GM12878 (cell line): ENCODE measurements at regions not wholly inside any gene's neighbourhood (a gene's known extent, or its start where the extent isn't known, plus 50 kb on each side); places are given as distances from the start of the nearest gene placed in this dataset.

ENCODE experiments used
- ATAC-seq: fragments of 200-7000 bp; cut with Tn5 transposase; 3 replicates; pipeline ENCODE4 v1.9.1; 2020; ENCODE audit warnings: mild to moderate bottlenecking, moderate library complexity
- BruUV-seq: library from RNA; stranded (reverse); fragments of 400-500 nt; replicated peaks from 2 replicates; lab custom pipeline; 2021; lab: Mats Ljungman, UMichigan
- CTCF ChIA-PET: fragments of 300-600 bp; sonication (Branson Sonifier 250); formaldehyde crosslinking; extraction: SDS; loops from one replicate; lab custom pipeline; 2021; ENCODE audit warnings: inconsistent platforms; lab: Yijun Ruan, JAX
- POLR2A ChIA-PET: fragments of 350-600 bp; formaldehyde crosslinking; extraction: SDS; loops from one replicate; lab custom pipeline; 2021; ENCODE audit warnings: inconsistent platforms; lab: Charles Lee
- RAD21 ChIA-PET: fragments of 300-600 bp; sonication (Branson Sonifier 250); formaldehyde crosslinking; loops from one replicate; lab custom pipeline; 2023; ENCODE audit warnings: antibody characterized with exemption; ENCODE audit not compliant: unreplicated experiment; lab: Charles Lee
- SMC1A ChIA-PET: fragments of 300-600 bp; sonication (Branson Sonifier 250); formaldehyde crosslinking; loops from one replicate; lab custom pipeline; 2023; ENCODE audit not compliant: unreplicated experiment, uncharacterized antibody; lab: Charles Lee
- DNase-seq: peaks from one replicate; pipeline ENCODE4 v3.0.0-alpha.2; 2011; ENCODE audit warnings: low read depth, low spot score
- FAIRE-seq: peaks from 3 replicates; lab custom pipeline; 2011; peaks lifted over from hg19 to GRCh38; lab: Jason Lieb, UNC
- H2AFZ ChIP-seq: 2 replicates; pipeline ENCODE4 v1.6.0; 2011; ENCODE audit warnings: low read depth, low read length, control low read depth; ENCODE audit not compliant: control insufficient read depth
- H3K27ac ChIP-seq: 2 replicates; pipeline ENCODE4 v1.5.1; 2011; ENCODE audit warnings: control low read depth; ENCODE audit not compliant: control insufficient read depth, insufficient read depth
- H3K27me3 ChIP-seq, 2 experiments: replicated peaks in 1 of 2; 2 replicates each; pipeline versions ENCODE4 v1.6.0 to v1.6.1; 2011; ENCODE audit warnings: low read length in 1 of 2; ENCODE audit not compliant: control insufficient read depth in 2 of 2, insufficient read depth in 2 of 2
- H3K36me3 ChIP-seq, 2 experiments: 2 replicates each; pipeline ENCODE4 v1.5.1; 2011; ENCODE audit warnings: low read length in 1 of 2; ENCODE audit not compliant: control insufficient read depth in 2 of 2, insufficient read depth in 2 of 2
- H3K4me1 ChIP-seq: 2 replicates; pipeline ENCODE4 v1.6.1; 2011; ENCODE audit warnings: mild to moderate bottlenecking, low read length, moderate library complexity, mixed read lengths; ENCODE audit not compliant: control insufficient read depth, insufficient read depth
- H3K4me2 ChIP-seq: 2 replicates; pipeline ENCODE4 v1.6.0; 2011; ENCODE audit warnings: control low read depth; ENCODE audit not compliant: control insufficient read depth, insufficient read depth
- H3K4me3 ChIP-seq: fragments of 200-600 bp; sonication (generic); 2 replicates; pipeline ENCODE4 v1.5.1; 2016
- H3K79me2 ChIP-seq: 2 replicates; pipeline ENCODE4 v1.6.0; 2011; ENCODE audit warnings: low read length; ENCODE audit not compliant: control insufficient read depth, insufficient read depth
- H3K9ac ChIP-seq: 2 replicates; pipeline ENCODE4 v1.8.0; 2011; ENCODE audit warnings: low read length, control low read depth, mixed read lengths; ENCODE audit not compliant: control insufficient read depth, insufficient read depth
- H3K9me3 ChIP-seq: replicated peaks from 3 replicates; pipeline ENCODE4 v1.5.1; 2011; ENCODE audit warnings: mild to moderate bottlenecking, low read length; ENCODE audit not compliant: control insufficient read depth, insufficient read depth
- H4K20me1 ChIP-seq: 2 replicates; pipeline ENCODE4 v1.6.0; 2011; ENCODE audit not compliant: control insufficient read depth, insufficient read depth
- ATF2 ChIP-seq: IDR thresholded peaks from 2 replicates; pipeline ENCODE4 v1.6.1; 2012; ENCODE audit warnings: low read length, inconsistent platforms
- BACH1 ChIP-seq: fragments of 450-650 bp; IDR thresholded peaks from 2 replicates; pipeline ENCODE4 v1.6.1; 2017; ENCODE audit warnings: mild to moderate bottlenecking, borderline replicate concordance
- BRCA1 ChIP-seq: IDR thresholded peaks from 2 replicates; pipeline ENCODE4 v1.6.1; 2011; ENCODE audit warnings: low read depth, low read length, improper control_type of control experiment
- CHD1 ChIP-seq: IDR thresholded peaks from 2 replicates; pipeline ENCODE4 v1.6.1; 2012; ENCODE audit warnings: low read depth, low read length, improper control_type of control experiment
- E4F1 ChIP-seq: fragments of 450-650 bp; IDR thresholded peaks from 2 replicates; pipeline ENCODE4 v1.6.1; 2018; ENCODE audit warnings: borderline replicate concordance, mild to moderate bottlenecking; ENCODE audit not compliant: partially characterized antibody
- EZH2 ChIP-seq: IDR thresholded peaks from 2 replicates; pipeline ENCODE4 v1.6.1; 2012; ENCODE audit warnings: low read depth, mild to moderate bottlenecking, control low read depth, inconsistent platforms, low read length, borderline replicate concordance; ENCODE audit not compliant: control insufficient read depth
- HSF1 ChIP-seq: fragments of 150-350 bp; IDR thresholded peaks from 2 replicates; pipeline ENCODE4 v1.6.1; 2014; ENCODE audit warnings: mild to moderate bottlenecking, low read depth, low read length
- IKZF2 ChIP-seq, 2 experiments: fragments of 450-650 bp; IDR thresholded peaks; 2 replicates each; pipeline ENCODE4 v1.6.1; 2017; ENCODE audit warnings: mild to moderate bottlenecking in 2 of 2, moderate library complexity in 2 of 2
- IRF3 ChIP-seq: fragments of 450-650 bp; IDR thresholded peaks from 2 replicates; pipeline ENCODE4 v1.6.1; 2014; ENCODE audit warnings: mild to moderate bottlenecking
- JUNB ChIP-seq: IDR thresholded peaks from 2 replicates; pipeline ENCODE4 v1.6.1; 2016; ENCODE audit warnings: antibody characterized with exemption, mild to moderate bottlenecking
- MEF2A ChIP-seq: IDR thresholded peaks from 2 replicates; pipeline ENCODE4 v1.6.1; 2011; ENCODE audit warnings: low read depth, mild to moderate bottlenecking, low read length, moderate library complexity; ENCODE audit not compliant: insufficient read depth
- NFXL1 ChIP-seq: fragments of 450-650 bp; IDR thresholded peaks from 2 replicates; pipeline ENCODE4 v1.6.1; 2017; ENCODE audit warnings: antibody characterized with exemption, mild to moderate bottlenecking, borderline replicate concordance
- NR2F1 ChIP-seq: fragments of 450-650 bp; conservative IDR thresholded peaks from 2 replicates; pipeline ENCODE4 v1.6.1; 2017; ENCODE audit warnings: mild to moderate bottlenecking
- PRDM15 ChIP-seq: fragments of 450-650 bp; formaldehyde crosslinking; IDR thresholded peaks from 2 replicates; pipeline ENCODE4 v1.4.0; 2020; ENCODE audit warnings: mild to moderate bottlenecking, moderate library complexity
- ZNF622 ChIP-seq: fragments of 450-650 bp; IDR thresholded peaks from 2 replicates; pipeline ENCODE4 v1.6.1; 2017; ENCODE audit warnings: mild to moderate bottlenecking, inconsistent platforms
- WGBS: methylation state at CpG from one replicate; pipeline ENCODE4 v1.1.6; 2016; ENCODE audit warnings: low lambda C conversion rate; ENCODE audit not compliant: insufficient replicate concordance, insufficient coverage; ENCODE audit errors: missing lambda C conversion rate; 5-methylcytosine and 5-hydroxymethylcytosine counted together
- in situ Hi-C: fragments of 300-500 bp; cut with MboI; formaldehyde crosslinking; loops from 9 replicates; pipeline ENCODE4 v1.14.3; 2018; ENCODE audit warnings: mixed read lengths
- intact Hi-C: fragments of 100-400 bp; cut with micrococcal nuclease; formaldehyde crosslinking; loops from one replicate; pipeline ENCODE4 v1.14.2; 2022; ENCODE audit not compliant: unreplicated experiment

GRCh38 chr13:30105381-30105780 is 202.0 kb downstream of the KATNAL1 start:
- Histone ChIP-seq H3K9me3 (no peaks in the 10 kb centered on the region), H3K9ac (no peak overlapping the region), H3K4me3 (no peak overlapping the region), H3K27ac (no peak overlapping the region), H3K79me2 (no peaks in the 10 kb centered on the region), H3K4me2 (no peak overlapping the region), H2AFZ (no peak overlapping the region), H3K36me3 (no peaks in the 10 kb centered on the region), H3K4me1 (no peaks in the 10 kb centered on the region), H4K20me1 (no peaks in the 10 kb centered on the region), H3K27me3 (peaks cover 0 to 3% of the 10 kb centered on the region in 2 experiments; a peak in 1 of 4 replicates)
- no peak for TF ChIP-seq ATF2
- TF ChIP-seq EZH2 = no peak
- no peak for TF ChIP-seq MEF2A
- no peak for TF ChIP-seq BACH1
- TF ChIP-seq HSF1 = no peak
- TF ChIP-seq PRDM15 = no peak
- TF ChIP-seq NFXL1 = no peak
- TF ChIP-seq BRCA1 = no peak
- TF ChIP-seq IRF3 = no peak
- TF ChIP-seq ZNF622 = no peak
- no peak for TF ChIP-seq NR2F1
- no peak for TF ChIP-seq JUNB
- TF ChIP-seq CHD1 = no peak
- no peak for TF ChIP-seq IKZF2 (IDR thresholded peaks at IDR 0.05)
- no peak for TF ChIP-seq E4F1
- ChIA-PET POLR2A (no interaction called here), RAD21 (interaction anchor here (0.7 kb wide), 1 partner anchor 334 kb away, joined by 3 read pairs; no protein-coding TSS in a partner anchor), CTCF (interaction anchor here (2.1 kb wide), 1 partner anchor 182 kb away, joined by 5 read pairs; no protein-coding TSS in a partner anchor), SMC1A (interaction anchor here (0.8 to 1.2 kb wide), 2 partner anchors 268 to 336 kb away, joined by 3 to 4 read pairs; no protein-coding TSS in a partner anchor)
- intact Hi-C loops = no loop called here
- ATAC-seq (no peak), FAIRE-seq (no peak), DNase-seq (no peak)
- 42% methylated on average over 8 of the region's 8 CpGs for WGBS
- in situ Hi-C loops = no loop called here
- no TSS peak for BruUV-seq
